Epithelial cell of esophagus (primary cell): ENCODE measurements at regions not wholly inside any gene's neighbourhood (a gene's known extent, or its start where the extent isn't known, plus 50 kb on each side); places are given as distances from the start of the nearest gene placed in this dataset.
"Not testable (repeated sequence)": the region's sequence is repeated elsewhere in the genome, so short reads cannot be mapped to it uniquely, and the experiment has no call there.

Experiments used
- DNase-seq: peaks from one replicate; pipeline ENCODE4 v3.0.0; 2010; ENCODE audit warnings: low read depth
- H3K4me3 ChIP-seq: 2 replicates; pipeline ENCODE4 v1.5.1; 2011; ENCODE audit warnings: mild to moderate bottlenecking, low read length, control low read depth
- CTCF ChIP-seq: IDR thresholded peaks from 2 replicates; pipeline ENCODE4 v1.5.1; 2011; ENCODE audit warnings: low read depth, mild to moderate bottlenecking, low read length, control low read depth, inconsistent platforms; ENCODE audit not compliant: insufficient read depth; ENCODE audit errors: missing control alignments

GRCh38 chr4:8719421-8719820 lies 126.9 kb downstream of the CPZ start:
- DNase-seq = no peak
- H3K4me3 ChIP-seq = no peak overlapping the region
- no peak for TF ChIP-seq CTCF

- H3K4me3 ChIP-seq, DNase-seq: not testable (repeated sequence)
Observed at GRCh38 chr4:8717470-8717869, 124.9 kb downstream of the CPZ start.

DNA sequence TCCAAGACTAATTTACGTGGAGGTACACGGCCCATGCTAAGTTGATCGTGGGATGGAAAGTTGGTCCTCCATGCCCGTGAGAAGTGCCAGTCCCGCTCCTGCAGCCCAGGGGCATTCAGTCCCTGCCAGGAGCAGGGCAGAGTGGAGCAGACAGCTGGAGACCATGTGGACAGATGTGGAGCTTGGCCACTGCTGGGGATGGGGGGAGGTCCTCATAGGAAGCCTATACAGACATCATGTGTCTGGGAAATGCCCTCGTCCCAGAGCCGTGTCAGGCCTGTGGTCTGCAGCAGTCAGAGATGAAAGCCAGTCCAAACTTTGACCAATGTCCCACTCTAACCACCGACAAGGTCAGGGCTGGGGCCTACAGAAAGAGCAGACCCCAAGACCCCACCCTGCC lies 118.4 kb downstream of the CPZ start:
- DNase-seq = no peak
- no peak overlapping the region for H3K4me3 ChIP-seq
- no peak for TF ChIP-seq CTCF

- TF ChIP-seq CTCF = no peak
- no peak overlapping the region for H3K4me3 ChIP-seq
- DNase-seq = no peak
Observed at GRCh38 chr4:8710416-8710815, 117.9 kb downstream of the CPZ start.

DNA sequence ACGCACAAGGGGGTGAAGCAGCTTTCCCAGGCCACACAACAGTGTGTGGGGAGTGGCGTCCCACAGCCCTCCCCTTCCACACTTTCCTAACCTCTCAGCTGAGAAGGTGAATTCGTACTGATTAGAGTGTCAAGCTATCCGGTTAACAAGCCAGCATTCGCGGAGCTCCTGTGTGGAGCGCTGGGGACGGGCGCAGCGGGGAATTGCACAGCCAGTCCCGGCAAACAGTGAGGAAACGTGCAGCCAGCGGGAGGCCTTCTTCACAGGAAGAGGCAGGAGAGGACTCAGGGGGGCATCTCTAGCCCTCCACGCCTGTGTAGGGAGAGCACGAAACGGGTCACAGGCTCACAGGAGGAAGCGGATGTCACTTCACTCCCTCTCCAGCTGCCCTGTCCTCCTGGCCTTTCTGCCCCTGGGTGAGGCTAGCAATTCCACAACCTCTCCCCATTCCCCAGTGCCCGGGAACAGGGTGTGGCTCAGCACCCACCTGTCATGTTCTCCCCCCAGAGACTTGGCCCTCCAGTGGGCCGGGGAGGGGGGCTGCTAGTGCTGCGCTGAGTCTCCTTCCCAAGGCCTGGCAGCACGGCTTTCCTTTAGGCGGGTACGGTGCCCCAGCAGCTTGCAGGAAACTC lies 117.3 kb downstream of the CPZ start:
- H3K4me3 ChIP-seq = no peak overlapping the region
- DNase-seq = no peak
- no peak for TF ChIP-seq CTCF

- no peak for TF ChIP-seq CTCF
- H3K4me3 ChIP-seq = no peak overlapping the region
- no peak for DNase-seq
Observed at GRCh38 chr4:8709050-8709728, 116.6 kb downstream of the CPZ start.

DNA sequence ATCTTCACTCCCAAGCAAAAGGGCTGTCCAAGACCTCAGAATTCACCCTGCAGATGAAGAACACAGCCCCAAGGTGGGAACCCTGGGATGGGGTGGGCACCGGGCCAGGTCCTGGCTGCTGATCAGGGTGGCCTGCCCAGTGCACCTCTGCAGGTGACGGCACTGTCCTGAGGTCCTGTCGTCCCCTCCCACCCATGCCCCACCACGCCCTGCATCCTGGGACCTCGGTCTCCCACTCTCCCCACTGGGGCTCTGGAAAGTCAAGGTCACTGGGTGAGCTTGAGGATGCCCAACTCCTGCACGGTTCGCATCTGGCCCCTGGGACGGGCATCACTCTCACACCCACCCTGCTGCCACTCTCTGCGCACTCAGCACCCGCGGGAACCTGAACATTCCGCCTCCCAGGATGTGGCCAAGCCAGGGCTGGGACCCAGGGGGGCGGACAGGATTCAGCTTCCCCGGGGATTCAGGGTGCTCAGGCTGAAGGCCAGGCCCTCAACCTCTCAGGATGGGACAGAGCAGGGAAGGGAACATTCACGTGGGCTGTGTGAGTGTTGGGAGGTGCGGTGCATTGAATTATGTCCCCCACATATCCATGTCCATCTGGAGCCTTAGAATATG lies 115.9 kb downstream of the CPZ start:
- H3K4me3 ChIP-seq = no peak overlapping the region
- no peak for DNase-seq
- TF ChIP-seq CTCF = no peak
